Stromal cell of bone marrow (primary cell): ENCODE measurements at regions not wholly inside any gene's neighbourhood (a gene's known extent, or its start where the extent isn't known, plus 50 kb on each side); places are given as distances from the start of the nearest gene placed in this dataset.
A peak's percentile ranks its signal among the peaks of the same experiment; 100 is the strongest.

Experiments
- DNase-seq: peaks from one replicate; pipeline ENCODE4 v3.0.0-alpha.2; 2012; ENCODE audit warnings: low read depth

DNA sequence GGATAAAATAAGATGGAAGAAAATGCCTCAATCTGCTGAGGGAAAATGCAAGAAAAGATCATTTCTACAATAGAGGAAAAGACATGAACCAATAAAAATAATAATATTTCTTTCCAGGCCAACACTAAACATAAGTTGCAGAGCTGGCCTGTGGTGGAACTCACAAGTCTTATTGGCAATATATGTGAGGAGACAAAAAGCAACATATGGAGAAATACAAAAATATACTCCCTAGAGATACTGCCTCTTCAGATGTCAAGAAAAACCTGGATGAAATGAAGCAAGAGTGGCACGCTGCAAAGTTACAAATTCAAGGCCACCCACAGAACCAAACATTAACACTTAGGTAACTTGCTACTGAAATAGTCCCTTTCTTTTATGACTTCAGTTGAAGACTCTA lies 264.9 kb upstream of the FMN2 start:
- no peak for DNase-seq

DNA sequence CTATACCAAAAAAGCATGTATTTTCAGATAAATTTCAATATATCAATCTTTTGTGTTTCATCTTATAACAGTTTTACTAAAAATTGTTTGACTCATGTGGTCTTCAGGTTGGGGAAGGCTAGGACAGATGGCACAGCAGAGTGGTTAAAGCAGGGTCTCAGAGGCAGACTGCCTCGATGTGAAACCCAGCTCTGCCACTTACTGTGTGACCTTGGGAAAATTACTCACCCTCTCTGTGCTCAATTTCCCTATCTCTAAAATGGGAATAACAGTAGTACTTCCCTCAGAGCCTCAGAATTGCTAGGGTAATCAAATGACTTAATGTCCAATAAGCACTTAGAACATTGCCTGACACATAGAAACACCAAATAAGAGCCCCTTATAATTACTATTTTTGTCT lies 262.1 kb upstream of the FMN2 start:
- no peak for DNase-seq

DNA sequence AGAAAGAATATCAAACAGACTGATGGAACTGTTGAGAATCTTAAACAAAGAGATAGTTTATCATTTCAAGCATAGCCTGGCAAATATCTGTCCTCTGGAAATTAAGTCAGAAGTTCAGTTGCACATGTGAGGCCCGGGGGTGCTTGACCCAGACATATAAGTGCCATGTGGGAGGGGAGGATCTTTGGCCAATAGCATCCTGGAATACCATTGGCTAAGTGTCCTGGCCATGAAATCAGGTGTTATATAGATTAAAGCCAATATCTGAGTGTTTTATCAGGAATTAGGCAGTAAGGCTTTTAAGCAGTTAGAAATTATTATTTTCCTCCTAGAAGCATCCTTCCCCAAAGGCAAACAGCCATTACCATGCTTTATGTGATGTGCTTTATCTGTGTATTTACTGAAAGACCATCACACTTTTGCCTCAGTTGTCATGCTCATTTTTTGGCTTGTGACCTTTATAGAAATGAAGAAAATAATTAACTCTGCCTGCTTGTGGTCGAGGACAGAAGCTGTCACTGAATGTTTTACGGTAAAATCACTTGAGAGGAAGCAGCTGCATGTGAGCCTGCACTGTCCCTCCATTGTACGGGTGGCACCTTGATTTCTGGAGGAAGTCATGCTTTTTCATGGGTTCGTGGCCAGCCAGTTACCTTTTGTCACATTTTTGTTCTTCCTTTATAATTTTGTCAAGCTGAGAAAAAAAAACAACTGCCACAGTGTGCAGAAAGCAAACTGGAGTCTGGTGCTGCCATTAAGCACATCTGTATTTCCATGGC lies 259.9 kb upstream of the FMN2 start:
- no peak for DNase-seq

DNA sequence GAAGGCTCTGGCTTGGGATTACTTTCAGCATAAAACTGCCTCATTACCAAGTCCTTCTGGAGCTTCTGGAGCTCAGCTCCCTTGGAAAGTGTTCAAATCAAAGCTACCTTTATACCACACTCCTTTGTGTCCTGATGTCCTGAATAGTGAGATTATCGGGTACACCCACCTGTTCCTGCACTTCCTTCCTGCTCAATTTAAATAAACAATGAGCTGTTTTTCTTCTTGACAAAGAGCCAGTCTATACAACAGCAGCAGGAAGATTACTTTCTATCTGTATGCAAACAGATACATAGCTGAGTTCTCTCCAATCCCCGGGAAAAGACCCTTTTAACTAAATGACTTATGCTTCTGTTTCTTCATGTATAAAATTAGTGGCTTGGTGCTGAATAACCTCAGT lies 258.0 kb upstream of the FMN2 start:
- no peak for DNase-seq

DNA sequence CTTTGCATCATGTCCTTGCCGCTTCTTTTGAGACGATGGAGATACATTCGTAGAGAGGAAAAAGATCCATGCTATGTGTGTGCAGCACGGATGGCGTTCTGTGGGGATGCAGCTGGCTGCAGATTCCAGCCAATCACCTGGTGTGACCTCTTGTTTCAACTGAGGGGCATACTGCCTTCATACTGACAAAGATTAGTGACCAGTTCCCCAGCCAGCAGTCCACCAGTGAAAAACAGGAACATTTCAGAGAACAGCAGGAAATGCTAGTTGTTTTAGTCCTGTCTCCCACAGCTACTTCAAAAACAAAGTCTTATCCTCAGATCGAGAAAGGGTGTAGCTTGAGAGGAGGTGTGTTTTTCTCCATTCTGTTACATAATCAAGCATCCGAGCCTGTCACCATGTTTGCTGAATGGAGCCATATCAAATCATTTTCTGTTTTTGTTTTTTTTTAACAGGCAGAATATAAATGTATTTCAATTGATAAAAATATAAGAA lies 255.7 kb upstream of the FMN2 start:
- no peak for DNase-seq

DNA sequence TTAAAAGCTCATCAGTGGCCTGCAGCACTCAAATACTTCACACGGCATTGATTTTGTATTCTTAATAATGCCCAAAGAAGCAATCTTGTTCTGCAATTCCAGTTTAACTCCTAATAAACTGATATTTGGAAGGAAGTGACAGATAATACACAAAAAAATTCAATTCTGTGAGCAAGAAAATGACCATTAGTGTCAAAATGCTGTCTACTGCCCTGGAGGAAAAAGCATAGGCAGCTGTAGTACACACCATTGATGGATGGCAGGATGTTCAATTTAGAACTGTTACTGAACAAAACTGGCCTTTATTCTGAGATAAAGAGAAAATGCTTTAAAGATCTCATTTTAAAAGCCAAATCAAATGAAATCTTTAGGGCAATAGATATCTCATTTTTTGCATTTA lies 251.3 kb upstream of the FMN2 start:
- no peak for DNase-seq

DNA sequence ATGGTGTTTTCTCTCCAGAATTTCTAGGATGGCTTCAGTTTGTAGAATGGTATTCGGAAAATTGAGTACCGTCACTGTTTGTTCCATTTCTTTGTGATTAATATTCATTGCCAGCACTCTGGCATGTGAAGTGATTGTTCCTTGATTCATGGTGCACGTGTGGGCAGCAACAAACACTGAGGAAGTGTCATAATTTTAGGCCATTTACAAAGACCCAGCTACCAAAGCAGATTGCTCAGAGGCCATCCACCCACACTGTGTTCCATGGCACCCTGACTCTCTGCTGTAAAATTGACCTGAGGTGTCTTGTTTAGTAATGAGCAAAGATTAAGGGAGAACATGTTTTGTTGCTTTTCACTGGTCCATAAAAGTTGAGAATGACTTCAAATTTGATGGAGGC lies 250.9 kb upstream of the FMN2 start:
- no peak for DNase-seq

DNA sequence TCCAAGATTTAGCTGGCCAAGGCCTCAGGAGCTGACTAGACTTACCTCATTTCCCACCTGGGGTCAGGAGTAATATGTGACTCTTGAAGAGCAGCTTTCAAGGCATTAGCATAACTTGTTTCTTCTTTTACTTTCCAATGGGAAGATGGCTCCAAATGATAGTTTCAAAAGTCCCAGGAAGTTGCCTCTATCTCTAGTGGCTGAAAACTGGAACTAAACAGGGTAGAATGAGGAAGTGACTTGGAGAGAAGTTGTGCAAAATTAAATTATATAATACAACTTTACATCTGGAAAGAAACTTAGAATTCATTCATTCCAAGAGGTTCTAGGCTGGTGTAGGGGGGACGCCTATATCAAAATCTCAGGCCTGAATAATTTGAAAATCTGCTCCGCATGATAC lies 250.1 kb upstream of the FMN2 start:
- no peak for DNase-seq

DNA sequence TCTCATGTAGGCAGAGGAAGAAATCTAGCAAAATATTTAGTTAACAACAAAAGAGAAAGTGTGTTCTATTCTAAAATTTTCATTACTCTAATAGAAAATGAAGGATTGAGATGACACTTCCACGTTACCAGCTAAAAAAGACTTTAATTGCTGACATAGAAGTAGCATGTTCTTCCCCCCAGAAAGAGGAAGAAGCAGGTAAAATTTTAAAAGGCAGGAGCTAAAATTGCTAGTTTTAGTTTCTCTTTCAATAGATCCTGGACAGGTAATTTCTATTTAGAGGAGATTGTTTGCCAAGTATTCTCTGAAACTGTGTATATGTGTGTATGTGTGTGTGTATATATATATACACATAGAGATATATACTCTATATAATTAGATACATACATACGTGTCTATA lies 248.1 kb upstream of the FMN2 start:
- DNase-seq = no peak

DNA sequence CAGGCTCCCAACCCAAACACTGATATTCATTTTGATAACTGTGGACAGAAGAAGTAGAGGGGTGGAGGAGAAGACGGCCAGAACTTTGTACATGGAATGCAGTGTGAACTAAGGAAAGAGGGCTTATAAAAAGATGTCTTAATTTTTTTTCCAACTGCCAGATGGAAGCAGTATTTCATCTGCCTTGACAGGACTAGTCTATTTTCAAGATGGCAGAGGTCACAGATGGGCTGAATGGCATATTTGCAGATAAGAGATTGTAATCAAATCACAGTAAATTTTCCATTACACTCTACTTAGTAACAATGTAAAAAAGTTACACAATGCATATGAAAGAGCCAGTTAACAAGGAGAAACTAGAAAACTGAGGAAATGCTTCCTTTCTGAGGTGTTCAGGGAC lies 246.8 kb upstream of the FMN2 start:
- DNase-seq = no peak

DNA sequence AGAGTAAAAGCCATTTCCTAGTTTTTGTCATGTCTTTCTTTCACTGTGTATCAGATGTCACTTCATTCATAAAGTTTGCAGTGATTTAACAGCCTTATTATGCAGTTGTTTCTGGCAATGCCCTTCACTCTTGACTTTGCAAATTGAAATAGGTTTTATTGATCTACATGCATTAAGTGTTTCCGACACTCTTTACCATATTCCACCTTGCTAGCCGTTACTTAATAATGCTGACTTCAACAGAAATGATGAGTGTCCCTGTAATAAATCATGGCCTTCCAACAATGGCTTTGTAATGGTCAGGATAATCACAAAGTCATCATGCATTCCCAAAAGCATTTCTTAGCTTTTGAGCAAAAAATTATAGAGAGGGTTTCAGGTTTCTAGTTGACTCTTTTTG lies 236.8 kb upstream of the FMN2 start:
- no peak for DNase-seq

DNA sequence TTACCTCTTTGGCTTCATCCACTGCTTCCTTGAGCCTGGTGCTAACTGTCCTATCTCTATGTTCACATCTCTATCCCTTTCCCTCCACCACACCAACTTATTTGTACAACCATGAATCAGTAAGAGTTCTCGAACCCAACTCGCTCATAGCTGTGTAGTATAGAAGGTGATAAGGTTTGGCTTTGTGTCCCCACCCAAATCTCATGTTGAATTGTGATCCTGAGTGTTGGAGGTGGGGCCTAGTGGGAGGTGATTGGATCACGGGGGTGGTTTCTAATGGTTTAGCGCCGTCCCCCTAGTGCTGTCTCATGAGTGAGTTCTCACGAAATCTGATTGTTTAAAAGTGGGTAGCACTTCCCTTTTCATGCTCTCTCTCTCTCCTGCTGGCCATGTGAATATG lies 235.6 kb upstream of the FMN2 start:
- no peak for DNase-seq

DNA sequence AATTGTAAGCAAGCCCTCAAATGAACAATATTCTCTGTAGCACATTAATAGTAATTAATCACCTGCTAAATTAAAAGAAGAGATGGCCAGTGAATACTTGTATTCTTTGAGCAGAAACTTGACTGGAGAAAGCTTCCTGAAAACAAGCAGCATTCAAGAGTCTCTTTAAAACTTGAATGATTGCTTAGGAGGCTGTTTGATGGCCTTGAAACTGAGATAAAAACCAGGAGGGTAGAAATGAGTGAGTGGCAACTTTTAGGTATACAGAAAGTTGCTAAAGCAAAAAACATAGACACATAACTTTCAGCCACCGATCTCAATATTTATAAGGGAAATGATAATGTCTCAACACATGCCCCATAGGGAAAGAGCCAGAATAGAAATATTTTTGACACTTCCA lies 234.8 kb upstream of the FMN2 start:
- DNase-seq = no peak

DNA sequence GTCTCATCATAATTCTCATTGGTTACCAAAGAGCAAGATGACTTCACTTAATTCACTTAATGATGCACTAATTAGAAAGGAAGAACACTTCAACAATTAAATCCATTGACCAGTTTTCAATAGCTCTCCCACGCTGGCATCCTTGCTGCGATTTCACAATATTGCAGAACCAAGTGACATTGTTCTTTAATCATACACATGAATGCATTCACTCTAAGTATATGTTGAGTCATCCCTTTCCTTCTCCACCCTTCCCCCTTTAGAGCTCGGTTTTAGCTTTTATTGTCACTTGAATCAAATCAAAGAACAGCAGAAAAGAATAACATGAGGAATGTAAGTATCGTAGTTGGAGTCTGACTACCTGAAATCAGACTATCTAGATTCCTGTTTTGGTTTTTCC lies 233.6 kb upstream of the FMN2 start:
- no peak for DNase-seq

DNA sequence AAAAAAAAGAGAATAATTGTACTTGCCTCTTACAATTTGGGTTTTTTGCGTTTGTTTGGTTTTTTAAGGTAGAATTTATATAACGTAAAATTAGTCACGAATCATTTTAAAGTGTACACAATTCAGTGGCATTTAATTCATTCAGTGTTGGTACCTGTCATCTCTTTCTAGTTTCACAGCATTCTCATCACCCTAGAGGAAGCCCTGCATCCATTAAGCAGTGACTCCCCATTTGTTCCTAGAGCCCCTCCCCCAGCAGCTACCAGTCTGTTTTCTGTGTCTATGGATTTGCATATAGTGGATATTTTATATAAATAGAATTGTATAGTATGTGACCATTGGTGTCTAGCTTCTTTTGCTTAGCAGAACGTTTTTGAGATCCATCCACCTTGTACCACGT lies 233.2 kb upstream of the FMN2 start:
- DNase-seq = no peak

DNA sequence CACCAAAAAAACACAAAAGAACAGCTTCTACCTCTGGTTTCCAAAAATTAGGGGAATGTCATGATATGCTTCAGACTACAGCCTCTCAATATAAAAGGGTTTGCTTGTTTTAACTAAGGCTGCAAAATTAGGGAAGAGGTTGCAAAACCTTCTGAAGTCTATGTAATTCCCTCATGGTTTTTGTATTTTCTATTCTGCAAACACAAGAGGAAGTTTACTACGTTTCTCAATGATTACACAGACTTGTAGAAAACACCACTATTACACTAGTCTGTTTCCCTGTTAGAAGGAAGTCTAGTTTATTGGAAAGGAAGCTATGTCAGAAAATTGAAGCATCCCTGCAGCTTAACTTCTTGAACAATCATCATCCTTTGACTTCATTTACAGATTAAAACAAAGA lies 229.7 kb upstream of the FMN2 start:
- no peak for DNase-seq

DNA sequence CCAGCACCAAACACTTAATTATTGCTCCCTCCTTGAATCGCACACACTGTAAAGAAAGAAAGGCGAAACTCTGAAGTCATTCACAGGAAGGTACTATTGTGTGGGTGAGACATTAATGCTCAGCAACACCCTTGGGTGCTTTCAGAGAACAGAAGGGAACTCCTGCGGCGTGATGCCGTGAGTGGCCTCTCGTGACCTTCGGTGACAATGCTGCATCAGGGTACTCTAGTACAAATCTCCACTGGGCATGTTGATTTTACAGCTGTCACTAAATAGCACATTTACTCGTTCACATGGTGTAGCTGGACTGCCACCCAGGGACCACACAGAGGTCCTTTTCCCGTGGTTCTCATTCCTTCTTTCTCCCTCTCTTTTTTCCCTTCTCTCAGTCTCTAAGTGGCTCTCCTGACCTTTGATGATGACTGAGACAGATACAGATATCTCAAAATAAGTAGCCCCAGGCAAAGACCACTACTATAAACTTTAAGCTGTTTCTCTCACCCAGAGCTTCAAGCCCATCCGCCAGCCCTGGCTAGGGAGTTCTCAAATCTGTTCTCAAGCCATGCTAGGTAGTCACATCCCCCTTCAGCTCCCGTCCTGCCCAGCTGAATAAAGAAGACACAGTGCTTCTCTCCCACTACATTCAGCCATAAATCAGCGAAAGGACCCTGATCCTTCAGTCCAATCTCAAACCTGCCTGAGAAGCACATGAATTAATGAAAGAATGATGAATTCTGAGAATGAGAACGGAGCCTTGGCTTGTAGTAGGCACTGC lies 223.4 kb upstream of the FMN2 start:
- DNase-seq = no peak

DNA sequence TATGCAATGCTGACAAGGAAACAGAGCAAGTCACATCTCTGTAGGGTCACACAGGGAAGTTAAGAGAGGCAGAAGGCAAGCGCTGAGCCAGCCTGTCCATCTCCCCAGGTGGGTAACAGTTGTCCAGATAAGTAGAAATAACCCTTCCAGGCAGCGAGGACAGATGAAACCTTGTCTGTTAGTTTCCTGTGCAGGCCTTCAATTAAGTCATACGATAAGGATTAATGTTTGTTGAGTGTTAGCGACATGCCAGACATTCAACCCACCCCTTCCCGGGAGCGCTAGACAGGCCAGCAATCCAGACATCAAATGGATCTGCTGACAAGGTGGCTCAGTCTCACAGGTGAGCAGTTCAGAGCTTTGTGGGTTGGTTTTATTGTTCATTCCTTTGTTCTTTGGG lies 221.5 kb upstream of the FMN2 start:
- no peak for DNase-seq

DNA sequence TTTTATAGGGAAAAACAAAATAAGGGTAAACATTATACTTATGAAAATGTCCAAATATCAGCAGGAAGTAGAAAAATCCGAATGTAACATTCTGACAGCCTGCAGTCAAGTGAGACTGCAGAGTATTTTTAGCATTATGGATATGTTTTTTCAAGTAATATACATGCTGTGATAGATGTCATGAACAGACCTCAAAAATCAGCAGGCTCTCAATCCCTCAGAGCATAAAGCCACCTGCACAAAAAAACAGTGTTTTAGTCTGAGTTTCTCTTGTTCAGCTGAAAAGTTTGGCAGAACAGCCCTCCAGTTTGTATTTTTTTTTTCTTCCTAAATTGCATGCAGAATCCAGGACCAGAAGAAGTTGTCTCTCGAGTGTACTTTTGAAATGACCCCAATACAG lies 219.1 kb upstream of the FMN2 start:
- DNase-seq = no peak

DNA sequence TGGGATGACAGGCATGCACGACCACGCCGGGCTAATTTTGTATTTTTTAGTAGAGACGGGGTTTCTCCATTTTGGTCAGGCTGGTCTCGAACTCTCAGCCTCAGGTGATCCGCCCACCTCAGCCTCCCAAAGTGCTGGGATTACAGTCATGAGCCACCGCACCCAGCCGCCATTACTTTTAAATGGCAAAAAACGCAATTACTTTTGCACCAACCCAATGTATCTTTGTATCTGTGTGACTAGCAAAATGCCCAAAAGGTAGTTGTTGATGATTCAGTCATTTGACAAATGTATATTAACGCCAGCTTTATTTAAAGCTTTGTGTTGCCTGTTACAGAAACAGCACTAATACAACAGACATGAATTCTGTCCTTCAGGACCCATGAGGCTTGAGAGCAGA lies 216.9 kb upstream of the FMN2 start:
- no peak for DNase-seq

DNA sequence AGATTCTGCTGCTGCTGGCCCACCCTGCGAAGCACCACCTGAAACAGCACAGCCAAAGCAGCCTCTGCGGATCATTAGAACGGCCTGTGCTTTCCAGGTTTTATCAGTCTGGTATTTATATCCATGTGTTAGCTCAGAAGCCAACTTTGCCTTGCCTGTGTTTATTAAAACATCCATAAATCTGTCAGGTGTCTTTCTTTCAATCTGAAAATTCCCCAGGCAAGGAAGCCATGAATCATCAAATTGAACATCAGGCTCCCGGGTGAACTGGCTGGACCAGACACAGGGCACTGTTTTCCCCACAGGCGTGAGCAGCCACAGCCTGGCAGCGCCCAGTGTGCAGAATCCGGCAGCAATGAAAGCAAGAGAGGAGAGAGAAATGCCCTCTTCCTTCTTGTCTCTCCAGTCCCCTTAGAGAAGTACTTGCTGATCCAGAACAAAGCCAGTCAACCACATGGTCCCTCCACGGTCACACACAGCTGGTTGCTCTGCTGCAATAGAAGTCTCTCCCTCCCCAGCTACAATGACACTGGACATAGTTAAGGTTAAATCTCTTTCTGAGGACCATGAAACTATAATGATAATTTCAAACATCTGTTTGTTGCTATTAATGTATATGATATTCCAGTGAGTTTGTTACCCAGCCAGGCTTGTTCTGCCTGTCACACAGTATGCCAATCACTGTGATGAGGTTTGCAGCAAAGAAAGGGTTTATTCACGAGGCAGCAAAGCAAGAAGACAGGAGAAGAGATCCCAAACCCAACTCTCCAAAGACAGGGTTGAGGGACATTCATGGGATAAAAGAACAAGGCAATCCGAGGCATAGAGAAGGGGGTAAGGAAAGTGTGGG lies 212.1 kb upstream of the FMN2 start:
- DNase-seq = no peak

DNA sequence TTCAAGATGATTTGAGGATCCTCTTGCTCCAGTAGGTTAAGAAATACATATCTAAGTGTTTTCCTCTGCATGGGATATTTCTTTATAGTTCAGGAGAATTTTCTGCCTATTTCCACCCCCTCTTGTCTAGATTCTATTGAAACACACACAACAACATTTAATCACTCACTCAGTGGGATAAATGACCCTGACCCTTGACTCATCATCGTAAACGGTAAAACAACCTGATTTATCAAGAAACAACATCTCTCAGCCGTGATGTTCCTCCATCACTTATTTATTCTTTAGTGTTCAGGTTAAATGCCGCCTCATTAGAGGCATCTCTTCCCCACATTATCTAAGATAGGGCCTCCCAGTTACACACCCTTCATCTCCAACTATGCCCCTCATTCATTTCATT lies 208.7 kb upstream of the FMN2 start:
- DNase-seq = no peak

DNA sequence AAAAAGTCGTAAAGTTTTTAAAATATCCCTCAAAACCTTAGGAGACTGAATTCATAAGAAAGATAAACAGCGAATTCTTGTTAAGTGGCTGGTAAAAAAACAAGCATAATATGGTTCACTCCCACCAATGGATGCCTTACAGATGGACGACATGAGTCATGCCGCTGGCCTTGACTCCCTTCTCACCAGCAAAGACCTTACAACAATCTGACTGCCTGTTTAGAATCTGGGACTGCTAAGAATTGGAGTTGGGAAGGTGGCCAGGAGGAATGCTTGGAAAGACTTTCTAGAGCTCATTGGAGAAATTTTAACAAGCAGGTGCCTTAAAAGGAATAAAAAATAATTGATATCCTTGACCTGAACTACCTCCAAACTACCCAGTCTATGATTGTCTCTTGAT lies 206.9 kb upstream of the FMN2 start:
- DNase-seq = peak; percentile 14
